ENCODE measurements at regions not wholly inside any gene's neighbourhood (a gene's known extent, or its start where the extent isn't known, plus 50 kb on each side); places are given as distances from the start of the nearest gene placed in this dataset.

DNA sequence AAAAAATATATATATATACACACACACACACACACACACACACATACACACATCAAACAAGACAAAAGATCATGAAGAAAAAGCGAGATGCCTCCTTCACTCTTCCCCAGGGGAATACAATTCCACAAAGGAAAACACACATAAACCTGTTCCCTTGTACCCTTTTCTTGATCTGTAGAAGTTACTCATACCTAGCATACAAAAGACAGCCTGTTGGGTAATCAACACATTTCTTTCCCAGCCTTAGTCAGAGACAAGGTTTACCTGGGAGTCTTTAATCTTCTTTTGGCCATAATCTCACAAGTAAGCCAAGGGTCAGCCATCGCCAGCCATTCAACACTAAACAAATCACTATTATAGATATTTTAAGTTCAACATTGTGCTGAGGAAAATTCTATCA, 407.0 kb downstream of the SUCLG1 start:
- TF ChIP-seq, protein P1, sequence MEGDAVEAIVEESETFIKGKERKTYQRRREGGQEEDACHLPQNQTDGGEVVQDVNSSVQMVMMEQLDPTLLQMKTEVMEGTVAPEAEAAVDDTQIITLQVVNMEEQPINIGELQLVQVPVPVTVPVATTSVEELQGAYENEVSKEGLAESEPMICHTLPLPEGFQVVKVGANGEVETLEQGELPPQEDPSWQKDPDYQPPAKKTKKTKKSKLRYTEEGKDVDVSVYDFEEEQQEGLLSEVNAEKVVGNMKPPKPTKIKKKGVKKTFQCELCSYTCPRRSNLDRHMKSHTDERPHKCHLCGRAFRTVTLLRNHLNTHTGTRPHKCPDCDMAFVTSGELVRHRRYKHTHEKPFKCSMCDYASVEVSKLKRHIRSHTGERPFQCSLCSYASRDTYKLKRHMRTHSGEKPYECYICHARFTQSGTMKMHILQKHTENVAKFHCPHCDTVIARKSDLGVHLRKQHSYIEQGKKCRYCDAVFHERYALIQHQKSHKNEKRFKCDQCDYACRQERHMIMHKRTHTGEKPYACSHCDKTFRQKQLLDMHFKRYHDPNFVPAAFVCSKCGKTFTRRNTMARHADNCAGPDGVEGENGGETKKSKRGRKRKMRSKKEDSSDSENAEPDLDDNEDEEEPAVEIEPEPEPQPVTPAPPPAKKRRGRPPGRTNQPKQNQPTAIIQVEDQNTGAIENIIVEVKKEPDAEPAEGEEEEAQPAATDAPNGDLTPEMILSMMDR (IDR thresholded peaks at IDR 0.05): no peak
- no peak for TF ChIP-seq POLR2A (IDR thresholded peaks at IDR 0.05)
